ENCODE measurements at regions not wholly inside any gene's neighbourhood (a gene's known extent, or its start where the extent isn't known, plus 50 kb on each side); places are given as distances from the start of the nearest gene placed in this dataset.
A peak's percentile ranks its signal among the peaks of the same experiment; 100 is the strongest.

DNA sequence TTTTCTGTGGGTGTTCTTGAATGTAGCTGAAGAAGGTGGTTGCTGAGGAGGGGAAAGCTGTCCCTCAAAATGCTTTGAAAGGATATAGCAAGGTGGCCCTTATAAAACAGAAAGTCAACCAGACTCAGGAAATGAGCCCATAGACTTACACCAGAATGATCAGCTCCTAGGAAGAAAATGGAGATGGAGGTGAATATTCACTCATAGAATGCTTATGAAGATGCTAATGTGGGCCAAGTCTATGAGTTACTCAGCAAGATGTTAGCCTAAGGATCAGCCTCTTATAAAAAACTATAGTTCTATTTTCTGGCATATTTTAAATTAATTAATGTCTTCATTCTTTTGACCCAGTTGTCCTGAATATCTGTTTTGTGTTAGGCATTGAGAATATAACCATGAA lies 1054.0 kb downstream of the AGBL1 start:
- DNase-seq = no peak

DNA sequence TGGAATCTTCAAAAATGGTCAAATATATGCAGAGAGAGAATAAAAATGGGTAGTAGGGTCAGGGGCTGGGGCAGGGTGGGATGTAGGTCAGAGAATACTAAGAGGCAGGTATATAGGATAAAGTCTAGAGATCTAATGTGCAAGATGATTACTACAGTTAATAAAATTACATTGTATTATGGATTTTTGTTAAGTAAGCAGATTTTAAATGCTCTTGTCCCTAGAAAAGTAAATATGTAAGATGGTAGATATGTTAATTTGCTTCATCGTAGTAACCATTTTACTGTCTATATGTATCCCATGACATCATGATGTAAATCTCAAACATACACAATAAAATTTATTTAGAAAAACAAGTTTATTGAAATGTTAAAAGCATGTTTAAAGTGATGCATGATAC lies 1051.4 kb downstream of the AGBL1 start:
- no peak for DNase-seq

DNA sequence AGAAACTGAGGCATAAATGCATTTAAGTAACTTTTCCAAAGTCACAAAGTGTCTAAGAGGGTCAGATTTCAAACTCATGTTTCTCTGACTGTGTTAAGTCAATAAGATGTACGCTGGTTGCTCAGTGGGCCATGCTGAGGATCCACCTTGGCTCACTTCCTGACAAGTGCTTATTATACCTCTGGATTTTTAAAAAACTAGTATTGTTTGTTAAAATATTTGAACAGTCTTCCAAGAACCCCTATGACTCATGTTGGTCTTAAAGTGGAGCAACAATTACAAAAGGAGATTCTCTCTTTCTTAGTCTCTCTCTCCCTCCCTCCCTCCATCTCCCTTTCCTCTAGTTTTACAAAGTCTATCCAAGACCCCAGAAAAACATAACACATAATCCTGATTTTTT lies 1050.2 kb downstream of the AGBL1 start:
- no peak for DNase-seq

DNA sequence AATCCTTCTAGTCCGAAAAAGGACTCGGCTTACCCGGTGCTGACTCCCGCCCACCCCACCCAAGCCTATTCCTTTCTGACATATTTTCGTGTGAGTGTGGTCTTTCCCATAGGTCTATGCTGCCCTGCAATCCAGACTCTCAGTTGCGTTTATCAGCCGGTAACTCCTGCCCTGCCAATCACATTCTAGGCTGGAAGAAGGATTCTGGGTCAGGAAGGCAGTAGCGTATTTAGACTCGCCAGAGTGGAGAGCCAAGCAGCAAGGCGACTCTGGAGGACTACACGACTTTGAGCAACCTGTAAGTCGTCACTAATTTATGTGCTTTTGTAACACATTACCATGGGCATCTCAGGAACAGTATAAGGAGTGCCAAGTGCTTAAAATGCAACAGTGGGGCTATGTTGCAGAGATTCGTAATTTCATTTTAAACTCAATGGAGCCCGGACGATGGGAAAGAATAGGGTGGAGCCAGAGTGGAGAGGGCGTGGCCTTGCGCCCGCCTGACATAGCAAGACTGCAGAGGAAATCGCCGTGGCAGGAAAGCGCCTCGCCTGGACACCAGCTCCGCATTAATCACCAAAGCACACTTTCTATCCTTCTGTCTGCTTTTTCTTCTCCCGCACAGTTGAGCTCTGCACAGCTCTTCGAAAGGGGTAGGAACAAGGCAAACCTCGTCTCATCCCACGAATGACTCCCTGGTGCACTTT lies 1044.2 kb downstream of the AGBL1 start:
- peak; percentile 14 to 43 for DNase-seq

DNA sequence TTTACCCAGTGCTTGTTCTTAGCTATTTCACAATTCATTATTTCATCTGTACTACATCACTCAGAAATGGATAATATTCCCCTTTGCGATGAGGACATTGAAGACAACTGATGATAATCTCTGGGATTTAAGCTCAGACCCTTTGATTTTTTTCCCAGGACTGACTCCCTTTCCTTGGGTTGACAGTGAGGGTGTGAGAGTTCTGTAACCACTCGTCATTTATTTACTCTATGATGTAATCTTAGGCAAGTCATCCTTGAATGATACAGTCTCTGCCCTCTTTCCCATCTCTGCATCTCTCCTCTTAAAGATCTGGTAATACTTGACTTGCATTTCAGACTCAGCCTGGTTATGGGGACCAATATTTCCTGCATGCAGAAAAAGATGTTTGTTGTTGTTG lies 1041.7 kb downstream of the AGBL1 start:
- no peak for DNase-seq

DNA sequence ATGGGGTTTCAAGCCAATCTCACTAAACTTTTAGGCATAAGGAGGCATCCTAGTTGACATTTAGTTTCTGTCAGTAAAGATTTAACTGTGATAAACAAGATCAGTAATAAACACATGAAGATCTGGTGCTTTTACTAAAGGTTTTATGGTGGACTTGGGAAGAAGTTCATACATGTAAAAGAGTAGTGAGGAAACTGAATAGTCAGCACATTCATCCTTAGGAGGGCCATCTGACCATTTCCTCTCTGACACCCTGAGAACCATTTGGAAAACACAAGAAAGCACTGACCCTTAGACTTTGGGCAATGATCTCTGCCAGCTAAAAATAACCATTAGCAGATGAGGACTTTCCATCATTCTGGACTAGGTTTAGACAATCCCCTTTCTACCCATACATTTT lies 1040.9 kb downstream of the AGBL1 start:
- DNase-seq = no peak

DNA sequence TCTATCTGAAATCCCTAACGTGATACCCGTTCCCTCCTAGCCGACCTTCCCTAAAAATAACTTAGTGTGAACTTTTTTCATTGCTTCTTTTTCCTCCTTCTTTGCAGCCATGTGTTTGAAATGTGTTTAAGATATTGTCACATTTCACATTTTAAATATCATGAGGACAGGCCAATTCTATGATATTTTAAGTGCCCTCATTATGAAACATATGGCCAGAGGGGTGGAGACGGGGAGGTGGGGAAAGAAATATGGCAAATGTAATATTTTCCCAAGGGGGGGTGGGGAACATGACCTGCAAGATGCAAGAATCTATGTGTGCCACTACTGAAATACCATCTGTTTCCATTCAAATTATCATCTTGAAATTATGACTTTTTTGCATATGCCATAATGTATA lies 1039.2 kb downstream of the AGBL1 start:
- no peak for DNase-seq

DNA sequence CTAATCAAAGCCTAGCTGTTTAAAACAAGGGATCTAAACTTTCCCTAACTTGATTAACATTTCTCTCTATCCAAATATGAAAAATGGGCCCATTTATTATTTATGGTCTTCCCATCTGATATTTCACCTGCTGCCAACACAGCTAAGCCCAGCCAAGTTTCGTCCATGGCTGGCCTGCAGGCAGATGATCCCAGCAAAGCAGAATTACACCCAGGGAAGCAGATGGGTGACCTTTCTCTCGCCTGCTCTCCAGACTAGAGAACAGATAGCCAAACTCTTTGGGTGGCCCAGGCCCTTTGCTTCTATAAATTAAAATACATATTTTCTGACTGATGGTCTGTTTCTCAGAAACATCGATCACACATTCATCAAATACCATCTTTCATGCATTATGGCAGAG lies 1038.8 kb downstream of the AGBL1 start:
- peak in 1 of 2 experiments; percentile 18 for DNase-seq

DNA sequence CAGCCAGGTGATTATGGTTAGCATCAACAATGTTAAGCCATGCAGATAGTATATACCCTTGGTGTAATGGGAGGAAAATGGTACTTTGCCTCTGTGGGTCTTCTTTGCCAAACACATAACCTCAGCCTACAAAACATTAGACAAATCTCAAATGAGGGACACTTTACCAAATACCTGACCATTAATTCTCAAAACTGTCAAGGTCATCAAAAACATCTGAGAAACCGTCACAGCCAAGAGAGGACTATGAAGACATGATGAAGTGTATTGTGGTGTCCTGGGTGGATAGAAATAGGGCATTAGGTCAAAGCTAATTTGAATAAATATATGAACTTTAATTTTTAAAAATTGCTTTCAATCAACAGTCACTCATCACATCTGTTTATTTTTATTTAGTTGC lies 1036.1 kb downstream of the AGBL1 start:
- no peak for DNase-seq

DNA sequence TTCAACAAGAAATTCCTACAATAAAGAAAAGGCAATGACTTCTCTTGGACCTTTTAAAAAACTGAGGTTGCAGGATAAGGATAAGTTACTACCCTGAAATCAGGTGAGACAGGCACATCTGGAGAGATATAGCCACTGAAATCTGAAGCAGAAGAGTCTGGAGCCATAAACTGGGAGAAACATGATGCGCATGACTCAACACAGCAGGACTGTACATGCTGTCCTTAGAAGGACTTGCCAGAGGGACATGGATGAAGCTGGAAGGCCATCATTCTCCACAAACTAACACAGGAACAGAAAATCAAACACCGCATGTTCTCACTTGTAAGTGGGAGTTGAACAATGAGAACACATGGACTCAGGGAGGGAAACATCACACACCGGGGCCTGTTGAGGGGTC lies 1020.2 kb downstream of the AGBL1 start:
- no peak for DNase-seq

DNA sequence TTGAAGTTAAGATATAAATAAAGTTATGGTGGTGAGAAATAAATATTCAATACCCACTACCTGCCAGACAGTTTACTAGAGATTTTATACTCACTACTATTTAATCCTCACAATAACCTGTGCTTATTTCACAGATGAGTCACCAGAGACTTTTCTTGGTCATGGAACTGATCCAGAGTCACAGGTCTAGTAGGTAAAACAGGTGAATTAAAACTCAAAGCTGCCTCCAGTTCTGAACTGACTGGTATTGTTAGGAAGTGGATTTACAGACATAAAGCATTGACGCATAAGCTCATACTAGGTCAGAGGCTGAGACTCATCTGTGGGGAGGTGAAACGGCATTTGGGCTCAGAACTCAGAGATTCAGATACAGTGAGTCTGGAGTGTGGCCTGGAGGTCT lies 1009.9 kb downstream of the AGBL1 start:
- DNase-seq = no peak

DNA sequence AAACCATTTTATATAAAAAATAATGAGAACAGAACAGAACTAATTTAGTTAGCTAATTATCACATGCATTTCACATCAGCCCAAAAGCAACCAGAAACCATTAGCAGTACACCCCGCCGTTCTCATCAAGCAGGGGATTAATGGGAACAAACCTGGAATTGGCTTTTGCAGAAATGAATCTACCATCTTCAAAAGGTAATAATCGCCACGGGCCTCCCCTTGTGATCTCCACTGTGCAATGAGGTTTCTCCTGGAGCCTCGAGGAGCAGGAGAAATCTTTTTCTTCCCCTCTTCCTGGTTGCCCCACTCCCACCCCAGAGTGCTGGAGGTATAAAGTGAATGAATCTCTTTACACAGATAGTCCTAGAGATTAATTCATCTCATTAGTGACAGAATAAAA lies 1003.5 kb downstream of the AGBL1 start:
- DNase-seq = no peak

DNA sequence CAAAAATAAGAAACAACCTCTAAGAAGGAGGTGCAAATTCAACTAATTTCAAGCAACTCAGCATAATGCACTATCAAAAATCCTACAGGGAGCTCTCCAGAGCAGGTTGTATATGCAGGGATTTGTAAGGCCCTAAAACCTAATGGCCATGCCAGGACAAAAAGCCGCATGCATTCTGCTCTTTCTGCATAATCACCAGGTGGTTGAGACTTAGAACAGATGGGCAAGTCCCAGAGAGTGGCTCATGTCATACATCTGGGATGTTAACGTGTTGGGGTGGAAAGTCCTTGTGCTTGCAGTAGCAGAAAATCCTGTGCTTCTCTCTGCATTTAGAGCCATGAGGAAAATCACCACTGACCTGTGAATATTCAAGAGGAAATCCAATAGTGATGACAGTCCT lies 1002.9 kb downstream of the AGBL1 start:
- DNase-seq = no peak

DNA sequence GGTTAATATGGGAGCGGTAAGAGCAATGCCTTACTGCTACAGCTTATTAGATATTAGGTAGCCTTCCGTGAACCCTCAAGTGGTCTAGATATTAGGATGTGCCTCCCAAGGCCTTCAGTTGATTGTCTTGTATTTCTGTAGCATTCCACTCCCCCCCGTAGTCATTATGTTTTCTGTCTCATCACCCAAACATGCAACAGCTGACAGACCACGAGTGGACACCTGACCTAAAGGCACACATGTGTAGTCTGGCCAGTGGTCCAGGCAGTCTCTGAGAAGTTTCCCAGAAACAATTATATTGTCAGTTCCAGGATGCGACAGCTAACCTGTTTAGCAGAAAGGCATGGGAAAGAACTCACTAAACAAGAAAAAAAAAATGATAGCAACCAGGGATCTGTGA lies 1000.9 kb downstream of the AGBL1 start:
- no peak for DNase-seq

All from SHP77 (cell line).